Neutrophil (primary cell): ENCODE measurements at regions not wholly inside any gene's neighbourhood (a gene's known extent, or its start where the extent isn't known, plus 50 kb on each side); places are given as distances from the start of the nearest gene placed in this dataset.

Experiments used
- H3K27ac ChIP-seq: fragments of 200-600 bp; sonication (generic); 2 replicates; pipeline ENCODE4 v1.5.1; 2016; ENCODE audit warnings: mild to moderate bottlenecking, moderate library complexity
- H3K27me3 ChIP-seq: fragments of 200-600 bp; sonication (generic); 2 replicates; pipeline ENCODE4 v1.6.0; 2016; ENCODE audit warnings: mild to moderate bottlenecking
- H3K36me3 ChIP-seq: fragments of 200-600 bp; sonication (generic); 2 replicates; pipeline ENCODE4 v1.5.1; 2017
- H3K4me1 ChIP-seq, 2 experiments: fragments of 200-600 bp in 1 of 2; sonication (generic) in 1 of 2; 1 replicate in 1 of 2; 2 replicates in 1 of 2; pipeline versions ENCODE4 v1.5.1 to v1.6.1; 2013 to 2016; ENCODE audit warnings: low read depth in 1 of 2, low read length in 1 of 2, mild to moderate bottlenecking in 1 of 2, moderate library complexity in 1 of 2; ENCODE audit not compliant: control insufficient read depth in 1 of 2, insufficient read depth in 1 of 2
- H3K4me3 ChIP-seq, 2 experiments: fragments of 200-600 bp in 1 of 2; sonication (generic) in 1 of 2; 1 replicate in 1 of 2; 2 replicates in 1 of 2; pipeline ENCODE4 v1.5.1; 2013 to 2016; ENCODE audit warnings: low read depth in 1 of 2, low read length in 1 of 2, mild to moderate bottlenecking in 1 of 2, moderate library complexity in 1 of 2
- H3K9me3 ChIP-seq: fragments of 200-600 bp; sonication (generic); 2 replicates; pipeline ENCODE4 v1.5.1; 2016
- CTCF ChIP-seq: fragments of 200-600 bp; sonication (generic); IDR thresholded peaks from 2 replicates; pipeline ENCODE4 v1.5.1; 2016; ENCODE audit warnings: antibody characterized with exemption

- Histone ChIP-seq H3K27ac (no peak overlapping the region), H3K27me3 (no peaks in the 10 kb centered on the region), H3K36me3 (no peaks in the 10 kb centered on the region), H3K4me3 (no peak overlapping the region), H3K4me1 (no peaks in the 10 kb centered on the region), H3K9me3 (no peaks in the 10 kb centered on the region)
- TF ChIP-seq CTCF: no peak
These were observed 243.5 kb upstream of the FGF13 start for GRCh38 chrX:138954976-138955375.

GRCh38 chrX:138946926-138947325 is 235.4 kb upstream of the FGF13 start:
- Histone ChIP-seq H3K4me1 (no peaks in the 10 kb centered on the region), H3K27ac (no peak overlapping the region), H3K36me3 (no peaks in the 10 kb centered on the region), H3K9me3 (no peaks in the 10 kb centered on the region), H3K27me3 (no peaks in the 10 kb centered on the region), H3K4me3 (no peak overlapping the region)
- TF ChIP-seq CTCF: no peak

GRCh38 chrX:138945219-138945618 is 233.7 kb upstream of the FGF13 start:
- Histone ChIP-seq H3K4me3 (no peak overlapping the region), H3K36me3 (no peaks in the 10 kb centered on the region), H3K27me3 (no peaks in the 10 kb centered on the region), H3K9me3 (no peaks in the 10 kb centered on the region), H3K4me1 (no peaks in the 10 kb centered on the region), H3K27ac (no peak overlapping the region)
- no peak for TF ChIP-seq CTCF

- H3K4me3 ChIP-seq: no peak overlapping the region
- H3K27ac ChIP-seq: no peak overlapping the region
- TF ChIP-seq CTCF: no peak
- H3K36me3 ChIP-seq: no peaks in the 10 kb centered on the region
- no peaks in the 10 kb centered on the region for H3K4me1 ChIP-seq
- H3K9me3 ChIP-seq: no peaks in the 10 kb centered on the region
- no peaks in the 10 kb centered on the region for H3K27me3 ChIP-seq
These were observed 227.5 kb upstream of the FGF13 start for GRCh38 chrX:138939038-138939437.

- H3K27me3 ChIP-seq: no peaks in the 10 kb centered on the region
These were observed 226.5 kb upstream of the FGF13 start for GRCh38 chrX:138938003-138938402.

More at GRCh38 chrX:138938003-138938402, 226.5 kb upstream of the FGF13 start:
- no peak for TF ChIP-seq CTCF
- Histone ChIP-seq H3K4me3 (no peak overlapping the region), H3K9me3 (no peaks in the 10 kb centered on the region), H3K27ac (no peak overlapping the region), H3K4me1 (no peaks in the 10 kb centered on the region), H3K36me3 (no peaks in the 10 kb centered on the region)
